Upper lobe of left lung (tissue), 6 donors: ENCODE measurements at regions not wholly inside any gene's neighbourhood (a gene's known extent, or its start where the extent isn't known, plus 50 kb on each side); places are given as distances from the start of the nearest gene placed in this dataset.
A peak's percentile ranks its signal among the peaks of the same experiment; 100 is the strongest.

Experiments used
- ATAC-seq, 2 donors: fragments of 200-7000 bp; cut with Tn5 transposase; one replicate each; pipeline ENCODE4 v1.9.1; 2022; ENCODE audit warnings: mild to moderate bottlenecking in 2 of 2, moderate library complexity in 2 of 2; ENCODE audit not compliant: low FRiP score in 2 of 2
- DNase-seq, 2 donors: peaks; one replicate each; pipeline ENCODE4 v3.0.0-alpha.2; 2019 to 2020
- H3K27ac ChIP-seq, 4 donors: fragments of 200-600 bp; sonication (generic); one replicate each; pipeline ENCODE4 v1.5.1; 2016 to 2019
- H3K27me3 ChIP-seq, 4 donors: fragments of 200-600 bp; sonication (generic); one replicate each; pipeline ENCODE4 v1.5.1; 2017 to 2019
- H3K36me3 ChIP-seq, 4 donors: fragments of 200-600 bp; sonication (generic); one replicate each; pipeline ENCODE4 v1.5.1; 2016 to 2019
- H3K4me1 ChIP-seq, 4 donors: fragments of 200-600 bp; sonication (generic); one replicate each; pipeline ENCODE4 v1.5.1; 2018 to 2019
- H3K4me3 ChIP-seq, 4 donors: fragments of 200-600 bp; sonication (generic); one replicate each; pipeline ENCODE4 v1.5.1; 2017 to 2019; ENCODE audit warnings: mild to moderate bottlenecking in 2 of 4, moderate library complexity in 1 of 4
- H3K9me3 ChIP-seq, 4 donors: fragments of 200-600 bp; sonication (generic); one replicate each; pipeline ENCODE4 v1.5.1; 2018 to 2019
- CTCF ChIP-seq, 6 experiments: fragments of 450-650 bp in 4 of 6; fragments of 200-600 bp in 2 of 6; sonication (generic) in 2 of 6; IDR thresholded peaks; one replicate each; pipeline ENCODE4 v1.5.1; 2016 to 2019; ENCODE audit warnings: antibody characterized with exemption in 6 of 6
- EP300 ChIP-seq, 4 donors: sonication (generic); formaldehyde crosslinking; IDR thresholded peaks; one replicate each; pipeline ENCODE4 v1.5.1; 2017; ENCODE audit warnings: antibody characterized with exemption in 4 of 4, control low read depth in 2 of 4
- POLR2A ChIP-seq, 4 donors: fragments of 450-650 bp; IDR thresholded peaks; one replicate each; pipeline ENCODE4 v1.5.1; 2016 to 2017; ENCODE audit warnings: antibody characterized with exemption in 4 of 4, mild to moderate bottlenecking in 2 of 4
- POLR2AphosphoS5 ChIP-seq, 2 donors: sonication (generic); formaldehyde crosslinking; IDR thresholded peaks; one replicate each; pipeline ENCODE4 v1.5.1; 2017; ENCODE audit warnings: antibody characterized with exemption in 2 of 2
- WGBS, 2 donors: methylation state at CpG; one replicate each; pipeline ENCODE4 v1.1.5; 2017 to 2018; 5-methylcytosine and 5-hydroxymethylcytosine counted together
- donor health status: DM: no; HTN: no; CAD: no; lungs with moderate emphysema.
- donor health status: DM: no; HTN: yes; CAD: no; lungs with severe emphysema.

- no peak overlapping the region for H3K4me3 ChIP-seq
- H3K4me1 ChIP-seq: no peaks in the 10 kb centered on the region
- ATAC-seq (no peak), DNase-seq (no peak)
- no peaks in the 10 kb centered on the region for H3K36me3 ChIP-seq
- TF ChIP-seq POLR2AphosphoS5 (IDR thresholded peaks at IDR 0.05): no peak
- no peak for TF ChIP-seq POLR2A (IDR thresholded peaks at IDR 0.05)
- TF ChIP-seq EP300 (IDR thresholded peaks at IDR 0.05): no peak
- H3K9me3 ChIP-seq: no peaks in the 10 kb centered on the region
- WGBS, 2 donors: 83% methylated on average over 13 of the region's 13 CpGs
- H3K27me3 ChIP-seq: no peaks in the 10 kb centered on the region
- H3K27ac ChIP-seq: no peak overlapping the region
Measured at GRCh38 chr2:4964001-4964540, 728.1 kb upstream of the SOX11 start.

DNA sequence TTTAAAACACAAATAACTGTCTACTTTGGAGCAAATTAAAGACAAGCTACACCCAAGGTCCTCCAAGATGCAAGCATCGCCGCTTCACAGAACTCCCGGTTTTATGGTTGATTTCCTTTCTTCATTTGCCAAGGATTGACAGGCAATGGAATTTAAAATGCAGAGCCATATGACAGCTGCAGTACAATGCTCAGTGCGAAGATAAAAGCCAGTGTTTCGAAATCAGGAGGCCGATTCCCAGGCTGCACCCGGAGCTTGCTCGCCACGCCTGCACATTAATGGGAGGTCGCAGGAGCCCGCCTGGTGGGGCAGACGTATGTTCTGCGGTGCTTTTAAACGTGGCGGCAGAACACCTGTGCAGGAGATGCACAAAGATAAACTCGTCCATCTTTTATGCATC is 727.6 kb upstream of the SOX11 start:
- Histone ChIP-seq H3K27ac (no peak overlapping the region), H3K36me3 (no peaks in the 10 kb centered on the region), H3K27me3 (no peaks in the 10 kb centered on the region), H3K4me3 (no peak overlapping the region), H3K4me1 (no peaks in the 10 kb centered on the region), H3K9me3 (no peaks in the 10 kb centered on the region)
- DNase-seq (peak in 1 of 2 donors; percentile 21), ATAC-seq (no peak)
- no peak for TF ChIP-seq POLR2A (IDR thresholded peaks at IDR 0.05)
- no peak for TF ChIP-seq POLR2AphosphoS5 (IDR thresholded peaks at IDR 0.05)
- no peak for TF ChIP-seq EP300 (IDR thresholded peaks at IDR 0.05)
- TF ChIP-seq CTCF (IDR thresholded peaks at IDR 0.05): no peak
- WGBS, 2 donors: 70 to 82% methylated on average over 16 of the region's 16 CpGs

- Histone ChIP-seq H3K4me1 (no peaks in the 10 kb centered on the region), H3K9me3 (no peaks in the 10 kb centered on the region), H3K4me3 (no peak overlapping the region), H3K36me3 (no peaks in the 10 kb centered on the region), H3K27ac (no peak overlapping the region), H3K27me3 (no peaks in the 10 kb centered on the region)
- DNase-seq: no peak
- no peak for ATAC-seq
- no peak for TF ChIP-seq EP300 (IDR thresholded peaks at IDR 0.05)
- TF ChIP-seq POLR2AphosphoS5 (IDR thresholded peaks at IDR 0.05): no peak
- no peak for TF ChIP-seq CTCF (IDR thresholded peaks at IDR 0.05)
- TF ChIP-seq POLR2A (IDR thresholded peaks at IDR 0.05): no peak
- WGBS, 2 donors: 85 to 87% methylated on average over 6 of the region's 6 CpGs
Measured at GRCh38 chr2:4965556-4966320, 726.4 kb upstream of the SOX11 start.

GRCh38 chr2:4967206-4967605 is 725.0 kb upstream of the SOX11 start:
- no peak overlapping the region for H3K27ac ChIP-seq
- H3K4me1 ChIP-seq: no peaks in the 10 kb centered on the region
- ATAC-seq: no peak
- TF ChIP-seq POLR2AphosphoS5 (IDR thresholded peaks at IDR 0.05) (no peak), CTCF (IDR thresholded peaks at IDR 0.05) (no peak), POLR2A (IDR thresholded peaks at IDR 0.05) (no peak), EP300 (IDR thresholded peaks at IDR 0.05) (no peak)
- no peak overlapping the region for H3K4me3 ChIP-seq
- H3K9me3 ChIP-seq: no peaks in the 10 kb centered on the region
- no peak for DNase-seq
- no peaks in the 10 kb centered on the region for H3K36me3 ChIP-seq
- WGBS, 2 donors: 86 to 97% methylated on average over 2 of the region's 2 CpGs
- no peaks in the 10 kb centered on the region for H3K27me3 ChIP-seq

DNA sequence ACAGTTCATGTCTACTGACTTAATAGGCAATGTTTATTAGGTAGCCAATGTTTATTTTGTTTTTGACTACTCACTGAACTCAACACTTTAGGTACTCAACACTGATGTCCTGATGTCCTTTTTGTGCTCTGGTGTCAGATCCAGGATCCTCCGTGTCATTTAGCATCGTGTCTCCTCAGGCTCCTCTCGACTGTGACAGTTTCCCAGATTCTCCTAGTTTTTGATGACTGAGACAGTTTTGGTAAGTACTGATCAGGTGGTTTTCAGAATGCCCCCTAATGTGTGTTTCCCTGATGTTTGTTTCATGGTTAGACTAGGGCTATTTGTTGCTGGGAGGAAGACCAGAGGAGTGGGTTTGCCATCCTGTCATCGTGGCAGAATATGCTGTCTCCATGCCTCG is 719.7 kb upstream of the SOX11 start:
- ATAC-seq (no peak), DNase-seq (no peak)
- Histone ChIP-seq H3K27me3 (no peaks in the 10 kb centered on the region), H3K27ac (no peak overlapping the region), H3K36me3 (no peaks in the 10 kb centered on the region), H3K9me3 (no peaks in the 10 kb centered on the region), H3K4me3 (no peak overlapping the region), H3K4me1 (no peaks in the 10 kb centered on the region)
- TF ChIP-seq EP300 (IDR thresholded peaks at IDR 0.05) (no peak), POLR2AphosphoS5 (IDR thresholded peaks at IDR 0.05) (no peak), POLR2A (IDR thresholded peaks at IDR 0.05) (no peak)
- 88 to 89% methylated on average over 5 of the region's 5 CpGs for WGBS, 2 donors

DNA sequence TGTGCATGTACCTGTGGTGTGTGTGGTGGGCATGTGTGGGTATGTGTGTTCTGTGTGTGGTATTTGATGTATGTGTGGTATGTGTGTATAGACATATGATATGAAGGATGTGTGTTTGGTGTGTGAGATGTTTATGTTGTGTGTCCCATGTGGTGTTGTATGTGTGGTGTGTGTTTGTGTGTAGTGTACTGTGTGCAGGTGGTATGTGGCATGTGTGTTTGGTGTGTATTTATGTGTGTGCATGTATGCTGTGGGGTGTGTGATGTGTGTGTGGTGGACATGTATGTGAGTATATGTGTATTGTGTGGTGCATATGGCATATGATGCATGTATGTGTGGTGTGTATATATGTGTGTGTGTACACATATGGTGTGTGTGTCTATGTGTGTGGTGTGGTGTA is 718.8 kb upstream of the SOX11 start:
- H3K36me3 ChIP-seq: no peaks in the 10 kb centered on the region
- H3K27me3 ChIP-seq: no peaks in the 10 kb centered on the region
- no peak for ATAC-seq
- H3K27ac ChIP-seq: no peak overlapping the region
- H3K9me3 ChIP-seq: no peaks in the 10 kb centered on the region
- no peak for TF ChIP-seq POLR2A (IDR thresholded peaks at IDR 0.05)
- TF ChIP-seq POLR2AphosphoS5 (IDR thresholded peaks at IDR 0.05): no peak
- TF ChIP-seq EP300 (IDR thresholded peaks at IDR 0.05): no peak
- TF ChIP-seq CTCF (IDR thresholded peaks at IDR 0.05): no peak
- no peaks in the 10 kb centered on the region for H3K4me1 ChIP-seq
- H3K4me3 ChIP-seq: no peak overlapping the region
- no peak for DNase-seq
